ENCODE measurements at regions not wholly inside any gene's neighbourhood (a gene's known extent, or its start where the extent isn't known, plus 50 kb on each side); places are given as distances from the start of the nearest gene placed in this dataset.
A peak's percentile ranks its signal among the peaks of the same experiment; 100 is the strongest.

- Mint-ChIP-seq H3K4me1 (peaks cover 3% of the 10 kb centered on the region; the same call in 1 of the 2 replicates), H3K27me3 (ENCODE audit: low read depth) (no peaks in the 10 kb centered on the region), H3K9me3 (no peaks in the 10 kb centered on the region), H3K27ac (no peak overlapping the region), H3K36me3 (no peaks in the 10 kb centered on the region), H3K4me3 (no peak overlapping the region)
- TF ChIP-seq ZNF423 (CRISPR knock-in tag; IDR thresholded peaks at IDR 0.05) (no peak), NFATC4 (CRISPR knock-in tag; IDR thresholded peaks at IDR 0.05) (no peak), IRF1 (CRISPR knock-in tag; IDR thresholded peaks at IDR 0.05) (no peak), ATF1 (CRISPR knock-in tag; IDR thresholded peaks at IDR 0.05) (no peak), SMAD3 (CRISPR knock-in tag; IDR thresholded peaks at IDR 0.05; ENCODE audit: borderline replicate concordance) (no peak), ZNF232 (CRISPR knock-in tag; IDR thresholded peaks at IDR 0.05) (no peak), ATF6 (CRISPR knock-in tag; IDR thresholded peaks at IDR 0.05) (no peak), ZBTB21 (CRISPR knock-in tag; IDR thresholded peaks at IDR 0.05; ENCODE audit: borderline replicate concordance) (no peak), ZNF671 (CRISPR knock-in tag; IDR thresholded peaks at IDR 0.05) (no peak), GABPB1 (CRISPR knock-in tag; IDR thresholded peaks at IDR 0.05) (no peak), ERG (CRISPR knock-in tag; IDR thresholded peaks at IDR 0.05) (no peak)
- TF ChIP-seq, protein P1, sequence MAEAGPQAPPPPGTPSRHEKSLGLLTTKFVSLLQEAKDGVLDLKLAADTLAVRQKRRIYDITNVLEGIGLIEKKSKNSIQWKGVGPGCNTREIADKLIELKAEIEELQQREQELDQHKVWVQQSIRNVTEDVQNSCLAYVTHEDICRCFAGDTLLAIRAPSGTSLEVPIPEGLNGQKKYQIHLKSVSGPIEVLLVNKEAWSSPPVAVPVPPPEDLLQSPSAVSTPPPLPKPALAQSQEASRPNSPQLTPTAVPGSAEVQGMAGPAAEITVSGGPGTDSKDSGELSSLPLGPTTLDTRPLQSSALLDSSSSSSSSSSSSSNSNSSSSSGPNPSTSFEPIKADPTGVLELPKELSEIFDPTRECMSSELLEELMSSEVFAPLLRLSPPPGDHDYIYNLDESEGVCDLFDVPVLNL (CRISPR knock-in tag; IDR thresholded peaks at IDR 0.05; ENCODE audit: borderline replicate concordance, low read depth), result no peak
- TF ChIP-seq, protein P2, sequence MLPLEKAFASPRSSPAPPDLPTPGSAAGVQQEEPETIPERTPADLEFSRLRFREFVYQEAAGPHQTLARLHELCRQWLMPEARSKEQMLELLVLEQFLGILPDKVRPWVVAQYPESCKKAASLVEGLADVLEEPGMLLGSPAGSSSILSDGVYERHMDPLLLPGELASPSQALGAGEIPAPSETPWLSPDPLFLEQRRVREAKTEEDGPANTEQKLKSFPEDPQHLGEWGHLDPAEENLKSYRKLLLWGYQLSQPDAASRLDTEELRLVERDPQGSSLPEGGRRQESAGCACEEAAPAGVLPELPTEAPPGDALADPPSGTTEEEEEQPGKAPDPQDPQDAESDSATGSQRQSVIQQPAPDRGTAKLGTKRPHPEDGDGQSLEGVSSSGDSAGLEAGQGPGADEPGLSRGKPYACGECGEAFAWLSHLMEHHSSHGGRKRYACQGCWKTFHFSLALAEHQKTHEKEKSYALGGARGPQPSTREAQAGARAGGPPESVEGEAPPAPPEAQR (CRISPR knock-in tag; IDR thresholded peaks at IDR 0.05), result no peak
- ChIA-PET POLR2A (no interaction called here), CTCF (no interaction called here)
- no peak for ATAC-seq
- DNase-seq (ENCODE audit: low spot score), result no peak
Measured at GRCh38 chr2:192886636-192887035, 691.9 kb upstream of the TMEFF2 start.

GRCh38 chr2:192885569-192886160 lies 690.9 kb upstream of the TMEFF2 start:
- Mint-ChIP-seq H3K36me3 (no peaks in the 10 kb centered on the region), H3K27ac (no peak overlapping the region), H3K9me3 (no peaks in the 10 kb centered on the region), H3K4me1 (peaks cover 3% of the 10 kb centered on the region; the same call in 1 of the 2 replicates), H3K27me3 (ENCODE audit: low read depth) (no peaks in the 10 kb centered on the region), H3K4me3 (no peak overlapping the region)
- ATAC-seq (peak; percentile 43; the same call in 1 of the 2 replicates), DNase-seq (ENCODE audit: low spot score) (no peak)
- CTCF ChIA-PET, result no interaction called here
- POLR2A ChIA-PET, result no interaction called here
- TF ChIP-seq SOX15 (CRISPR knock-in tag; IDR thresholded peaks at IDR 0.05) (no peak), MXD4 (CRISPR knock-in tag; IDR thresholded peaks at IDR 0.05; ENCODE audit: borderline replicate concordance) (no peak), CBFB (CRISPR knock-in tag; IDR thresholded peaks at IDR 0.05; ENCODE audit: low read depth) (no peak)
- TF ChIP-seq, protein P2 (CRISPR knock-in tag; IDR thresholded peaks at IDR 0.05), result no peak
- TF ChIP-seq, protein P3, sequence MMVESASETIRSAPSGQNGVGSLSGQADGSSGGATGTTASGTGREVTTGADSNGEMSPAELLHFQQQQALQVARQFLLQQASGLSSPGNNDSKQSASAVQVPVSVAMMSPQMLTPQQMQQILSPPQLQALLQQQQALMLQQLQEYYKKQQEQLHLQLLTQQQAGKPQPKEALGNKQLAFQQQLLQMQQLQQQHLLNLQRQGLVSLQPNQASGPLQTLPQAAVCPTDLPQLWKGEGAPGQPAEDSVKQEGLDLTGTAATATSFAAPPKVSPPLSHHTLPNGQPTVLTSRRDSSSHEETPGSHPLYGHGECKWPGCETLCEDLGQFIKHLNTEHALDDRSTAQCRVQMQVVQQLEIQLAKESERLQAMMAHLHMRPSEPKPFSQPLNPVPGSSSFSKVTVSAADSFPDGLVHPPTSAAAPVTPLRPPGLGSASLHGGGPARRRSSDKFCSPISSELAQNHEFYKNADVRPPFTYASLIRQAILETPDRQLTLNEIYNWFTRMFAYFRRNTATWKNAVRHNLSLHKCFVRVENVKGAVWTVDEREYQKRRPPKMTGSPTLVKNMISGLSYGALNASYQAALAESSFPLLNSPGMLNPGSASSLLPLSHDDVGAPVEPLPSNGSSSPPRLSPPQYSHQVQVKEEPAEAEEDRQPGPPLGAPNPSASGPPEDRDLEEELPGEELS (CRISPR knock-in tag; IDR thresholded peaks at IDR 0.05), result no peak
- TF ChIP-seq, protein P4, sequence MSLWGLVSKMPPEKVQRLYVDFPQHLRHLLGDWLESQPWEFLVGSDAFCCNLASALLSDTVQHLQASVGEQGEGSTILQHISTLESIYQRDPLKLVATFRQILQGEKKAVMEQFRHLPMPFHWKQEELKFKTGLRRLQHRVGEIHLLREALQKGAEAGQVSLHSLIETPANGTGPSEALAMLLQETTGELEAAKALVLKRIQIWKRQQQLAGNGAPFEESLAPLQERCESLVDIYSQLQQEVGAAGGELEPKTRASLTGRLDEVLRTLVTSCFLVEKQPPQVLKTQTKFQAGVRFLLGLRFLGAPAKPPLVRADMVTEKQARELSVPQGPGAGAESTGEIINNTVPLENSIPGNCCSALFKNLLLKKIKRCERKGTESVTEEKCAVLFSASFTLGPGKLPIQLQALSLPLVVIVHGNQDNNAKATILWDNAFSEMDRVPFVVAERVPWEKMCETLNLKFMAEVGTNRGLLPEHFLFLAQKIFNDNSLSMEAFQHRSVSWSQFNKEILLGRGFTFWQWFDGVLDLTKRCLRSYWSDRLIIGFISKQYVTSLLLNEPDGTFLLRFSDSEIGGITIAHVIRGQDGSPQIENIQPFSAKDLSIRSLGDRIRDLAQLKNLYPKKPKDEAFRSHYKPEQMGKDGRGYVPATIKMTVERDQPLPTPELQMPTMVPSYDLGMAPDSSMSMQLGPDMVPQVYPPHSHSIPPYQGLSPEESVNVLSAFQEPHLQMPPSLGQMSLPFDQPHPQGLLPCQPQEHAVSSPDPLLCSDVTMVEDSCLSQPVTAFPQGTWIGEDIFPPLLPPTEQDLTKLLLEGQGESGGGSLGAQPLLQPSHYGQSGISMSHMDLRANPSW (CRISPR knock-in tag; conservative IDR thresholded peaks at IDR 0.05; ENCODE audit: low read depth), result no peak
- TF ChIP-seq, protein P5, sequence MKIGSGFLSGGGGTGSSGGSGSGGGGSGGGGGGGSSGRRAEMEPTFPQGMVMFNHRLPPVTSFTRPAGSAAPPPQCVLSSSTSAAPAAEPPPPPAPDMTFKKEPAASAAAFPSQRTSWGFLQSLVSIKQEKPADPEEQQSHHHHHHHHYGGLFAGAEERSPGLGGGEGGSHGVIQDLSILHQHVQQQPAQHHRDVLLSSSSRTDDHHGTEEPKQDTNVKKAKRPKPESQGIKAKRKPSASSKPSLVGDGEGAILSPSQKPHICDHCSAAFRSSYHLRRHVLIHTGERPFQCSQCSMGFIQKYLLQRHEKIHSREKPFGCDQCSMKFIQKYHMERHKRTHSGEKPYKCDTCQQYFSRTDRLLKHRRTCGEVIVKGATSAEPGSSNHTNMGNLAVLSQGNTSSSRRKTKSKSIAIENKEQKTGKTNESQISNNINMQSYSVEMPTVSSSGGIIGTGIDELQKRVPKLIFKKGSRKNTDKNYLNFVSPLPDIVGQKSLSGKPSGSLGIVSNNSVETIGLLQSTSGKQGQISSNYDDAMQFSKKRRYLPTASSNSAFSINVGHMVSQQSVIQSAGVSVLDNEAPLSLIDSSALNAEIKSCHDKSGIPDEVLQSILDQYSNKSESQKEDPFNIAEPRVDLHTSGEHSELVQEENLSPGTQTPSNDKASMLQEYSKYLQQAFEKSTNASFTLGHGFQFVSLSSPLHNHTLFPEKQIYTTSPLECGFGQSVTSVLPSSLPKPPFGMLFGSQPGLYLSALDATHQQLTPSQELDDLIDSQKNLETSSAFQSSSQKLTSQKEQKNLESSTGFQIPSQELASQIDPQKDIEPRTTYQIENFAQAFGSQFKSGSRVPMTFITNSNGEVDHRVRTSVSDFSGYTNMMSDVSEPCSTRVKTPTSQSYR (CRISPR knock-in tag; IDR thresholded peaks at IDR 0.05), result no peak

All from WTC11 (cell line).